NCI-H2196 (cell line): ENCODE measurements at regions not wholly inside any gene's neighbourhood (a gene's known extent, or its start where the extent isn't known, plus 50 kb on each side); places are given as distances from the start of the nearest gene placed in this dataset.
"Not testable (repeated sequence)": the region's sequence is repeated elsewhere in the genome, so short reads cannot be mapped to it uniquely, and the experiment has no call there.

Experiments used
- DNase-seq: peaks from one replicate; lab custom pipeline; 2025; ENCODE audit not compliant: unreplicated experiment; lab: John Stamatoyannopoulos, UW

DNA sequence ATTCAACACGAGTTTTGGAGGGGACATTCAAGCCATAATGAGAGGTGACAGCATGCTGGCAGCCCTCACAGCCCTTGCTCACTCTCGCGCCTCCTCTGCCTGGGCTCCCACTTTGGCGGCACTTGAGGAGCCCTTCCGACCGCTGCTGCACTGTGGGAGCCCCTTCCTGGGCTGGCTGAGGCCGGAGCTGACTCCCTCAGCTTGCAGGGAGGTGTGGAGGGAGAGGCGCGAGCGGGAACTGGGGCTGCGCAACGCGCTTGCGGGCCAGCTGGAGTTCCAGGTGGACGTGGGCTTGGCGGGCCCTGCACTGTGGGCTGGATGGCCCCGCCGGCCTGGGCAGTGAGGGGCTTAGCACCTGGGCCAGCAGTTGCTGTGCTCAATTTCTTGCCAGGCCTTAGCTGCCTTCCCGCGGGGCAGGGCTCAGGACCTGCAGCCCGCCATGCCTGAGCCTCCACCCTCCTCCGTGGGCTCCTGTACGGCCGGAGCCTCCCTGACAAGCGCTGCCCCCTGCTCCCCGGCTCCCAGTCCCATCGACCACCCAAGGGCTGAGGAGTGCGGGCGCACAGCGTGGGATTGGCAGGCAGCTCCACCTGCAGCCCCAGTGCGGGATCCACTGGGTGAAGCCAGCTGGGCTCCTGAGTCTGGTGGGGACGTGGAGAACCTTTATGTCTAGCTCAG lies 123.3 kb downstream of the EFNB1 start:
- DNase-seq, result not testable (repeated sequence)

DNA sequence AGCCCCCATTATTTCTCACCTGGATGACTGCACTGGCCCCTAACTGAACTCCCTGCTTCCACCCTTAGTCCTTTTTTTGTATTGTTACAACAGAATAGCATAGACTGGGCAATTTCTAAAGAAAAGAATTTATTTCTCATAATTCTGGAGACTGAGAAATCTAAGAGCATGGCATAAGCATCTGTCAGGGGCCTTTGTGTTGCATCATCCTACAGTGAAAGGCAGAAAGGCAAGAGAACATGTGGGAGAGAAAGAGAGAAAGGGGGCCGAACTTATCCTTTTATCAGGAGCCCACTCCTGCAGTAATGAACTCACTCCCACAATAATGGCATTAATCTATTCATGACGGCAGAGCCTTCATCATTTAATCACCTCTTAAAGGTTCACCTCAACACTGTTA lies 122.1 kb downstream of the EFNB1 start:
- DNase-seq, result no peak

DNA sequence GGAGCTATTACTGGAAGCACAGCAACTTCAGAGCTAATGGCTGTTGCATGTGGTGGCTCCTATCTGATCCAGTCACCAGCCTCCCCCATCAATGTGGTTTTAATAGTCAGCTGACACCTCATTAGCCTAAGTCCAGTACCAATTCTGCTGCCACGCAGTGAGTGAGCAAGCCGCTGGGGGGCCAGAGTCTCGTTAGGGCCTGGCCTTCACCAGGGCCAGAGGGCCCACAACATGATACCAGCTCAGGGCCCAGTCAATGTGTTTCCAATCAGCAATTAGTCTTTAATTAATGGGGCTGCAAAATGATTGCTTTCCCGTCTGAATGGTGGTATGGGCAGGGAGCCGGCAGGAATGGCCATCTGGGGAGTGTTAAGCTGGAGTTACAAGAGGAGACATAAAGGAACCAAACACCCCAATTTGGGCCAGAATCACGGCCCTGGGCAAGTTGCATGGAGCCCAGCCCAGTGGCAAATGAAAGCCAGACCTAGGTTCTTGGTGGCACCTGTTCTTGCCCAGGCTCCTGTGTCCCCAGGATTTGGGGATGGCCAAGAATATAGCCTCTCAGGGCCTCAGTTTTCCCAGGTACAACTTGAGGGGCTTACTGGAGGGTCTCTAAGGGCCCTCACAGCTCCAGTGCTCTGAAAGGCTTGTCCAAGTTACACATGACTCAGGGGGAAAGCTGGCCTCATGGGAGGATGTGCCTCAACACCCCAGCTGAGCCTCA lies 119.2 kb downstream of the EFNB1 start:
- DNase-seq, result no peak

DNA sequence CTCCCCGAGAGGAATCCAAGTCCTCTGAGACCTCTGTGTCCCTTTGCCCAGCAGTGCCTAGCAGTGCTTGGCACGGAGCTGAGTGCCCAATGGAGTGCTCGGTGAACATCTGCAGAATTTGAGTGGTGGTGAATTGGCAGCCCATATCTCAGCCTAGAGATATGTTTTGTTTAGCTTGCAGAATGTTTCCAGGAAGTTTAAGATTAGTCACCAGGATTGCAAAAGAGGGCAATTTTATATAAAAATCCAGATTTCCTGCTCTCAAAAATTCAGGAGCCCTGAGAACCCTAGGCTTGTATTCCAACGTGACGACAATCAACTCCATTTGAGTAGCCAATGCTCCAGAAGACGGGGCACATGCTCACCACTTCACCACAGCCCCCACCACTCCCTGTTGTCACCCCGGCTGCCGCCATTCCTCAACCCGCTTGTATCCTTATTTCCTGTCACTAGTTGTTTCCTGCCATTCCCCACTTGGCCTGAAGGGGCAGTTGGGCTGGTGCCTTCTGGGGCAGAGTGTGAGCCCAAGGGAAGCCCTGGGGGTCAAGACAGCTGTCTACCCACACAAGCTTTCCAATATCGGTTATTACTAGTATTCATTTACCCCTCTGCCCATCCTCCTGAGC lies 116.9 kb downstream of the EFNB1 start:
- DNase-seq, result no peak

DNA sequence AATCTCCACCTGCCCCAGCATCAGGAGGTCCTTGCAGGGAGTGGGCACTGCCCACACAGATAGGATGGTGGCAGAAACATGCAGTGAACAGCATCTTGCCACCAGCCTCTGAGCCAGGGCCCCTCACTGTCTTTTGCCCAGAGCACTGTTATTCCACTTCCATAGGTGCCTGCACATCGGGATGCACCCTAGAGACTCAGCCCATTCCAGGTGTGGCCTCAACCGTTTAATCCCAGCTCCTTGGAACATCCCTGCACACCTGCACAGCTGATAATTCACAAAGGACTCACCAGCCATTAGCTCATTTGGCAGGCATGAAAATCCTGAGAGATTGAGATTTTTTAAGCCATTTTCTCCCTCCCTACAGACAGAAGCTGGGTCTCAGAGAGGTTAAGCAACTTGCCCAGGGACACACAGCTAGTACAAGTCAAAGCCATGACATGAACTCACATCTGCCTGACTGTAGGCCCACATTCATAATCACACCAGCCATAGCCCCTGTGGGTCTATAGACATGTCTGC lies 116.3 kb downstream of the EFNB1 start:
- no peak for DNase-seq

DNA sequence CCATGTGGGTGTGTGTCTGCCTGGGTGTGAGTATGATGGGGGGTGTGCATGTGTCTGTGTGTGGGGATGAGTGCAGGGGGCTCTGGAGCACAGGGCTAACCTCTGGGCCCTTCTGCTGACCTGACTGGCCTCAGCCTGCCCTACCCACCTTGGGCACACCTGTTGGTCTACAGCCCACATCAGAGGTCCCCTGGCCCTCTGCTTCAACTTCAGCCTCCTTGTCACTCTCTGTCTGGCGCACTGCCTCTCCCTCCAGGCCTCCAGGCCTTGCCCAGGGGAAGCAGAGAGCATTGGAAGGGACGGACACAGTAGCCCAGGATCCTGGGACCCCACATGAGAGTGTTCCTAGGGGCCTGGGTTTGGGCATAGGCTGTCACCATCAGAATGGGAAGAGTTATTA lies 115.4 kb downstream of the EFNB1 start:
- no peak for DNase-seq

DNA sequence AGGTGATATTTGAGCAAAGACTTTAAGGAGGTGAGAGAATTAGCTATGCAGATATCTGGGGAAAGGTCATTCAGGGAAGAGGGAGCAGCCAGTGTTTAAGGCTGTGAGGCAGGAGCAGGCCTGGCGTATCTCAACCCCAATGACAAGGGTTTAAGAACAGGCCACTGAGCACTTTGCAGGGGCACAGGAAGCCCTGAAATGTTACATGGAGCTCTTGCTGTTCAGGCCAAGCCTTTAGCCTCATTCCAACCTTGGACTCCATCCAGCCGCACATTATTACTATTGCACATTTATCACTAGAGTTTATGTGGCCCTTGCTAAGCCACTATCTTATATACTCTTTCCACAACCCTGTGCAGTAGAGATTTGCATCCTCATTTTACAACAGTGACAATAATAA lies 114.0 kb downstream of the EFNB1 start:
- DNase-seq, result no peak

DNA sequence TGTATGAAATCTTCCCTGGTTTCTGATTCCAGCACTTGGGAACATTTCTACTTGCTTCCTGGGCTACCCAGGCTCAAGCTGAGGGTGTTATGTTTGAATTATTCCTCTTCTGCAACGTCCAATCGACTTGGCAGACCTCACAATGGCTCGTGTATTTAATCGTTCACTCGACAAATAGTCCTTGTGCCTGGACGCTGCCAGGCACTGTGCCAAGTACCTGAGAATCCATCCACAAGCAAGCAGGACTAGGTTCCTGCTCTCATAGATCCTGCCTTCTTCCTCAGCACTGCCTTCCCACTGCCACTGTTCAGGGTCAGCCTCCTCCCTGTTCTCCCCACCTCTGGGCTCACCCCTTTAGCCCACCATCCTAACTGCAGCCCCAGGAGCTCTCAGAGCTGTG lies 113.3 kb downstream of the EFNB1 start:
- DNase-seq, result peak; percentile 54

DNA sequence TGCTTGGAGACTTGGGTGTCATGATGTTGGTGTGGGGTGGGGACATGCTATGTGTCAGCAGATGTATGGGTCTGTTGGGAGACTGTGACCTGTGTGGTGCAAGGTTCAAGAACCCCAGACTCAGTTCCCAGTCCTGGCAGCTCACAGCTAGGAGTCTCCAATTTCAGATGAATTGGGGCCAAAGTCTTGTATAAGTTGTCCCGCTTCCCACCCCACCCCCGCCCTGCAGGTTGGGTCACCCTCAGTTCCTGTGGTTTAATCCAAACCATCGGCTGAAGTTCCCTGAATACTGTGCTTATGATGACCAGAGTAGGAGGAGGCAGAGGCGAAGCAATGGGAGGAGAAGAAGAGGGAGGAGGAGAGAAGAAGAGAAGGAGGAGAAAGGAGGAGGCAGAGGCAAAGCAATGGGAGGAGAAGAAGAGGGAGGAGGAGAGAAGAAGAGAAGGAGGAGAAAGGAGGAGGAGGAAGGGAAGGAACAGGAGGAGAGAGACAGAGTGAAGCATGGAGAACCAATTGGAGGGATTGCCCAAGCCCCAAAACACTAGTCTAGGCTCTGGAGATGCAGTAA lies 112.6 kb downstream of the EFNB1 start:
- DNase-seq, result no peak

DNA sequence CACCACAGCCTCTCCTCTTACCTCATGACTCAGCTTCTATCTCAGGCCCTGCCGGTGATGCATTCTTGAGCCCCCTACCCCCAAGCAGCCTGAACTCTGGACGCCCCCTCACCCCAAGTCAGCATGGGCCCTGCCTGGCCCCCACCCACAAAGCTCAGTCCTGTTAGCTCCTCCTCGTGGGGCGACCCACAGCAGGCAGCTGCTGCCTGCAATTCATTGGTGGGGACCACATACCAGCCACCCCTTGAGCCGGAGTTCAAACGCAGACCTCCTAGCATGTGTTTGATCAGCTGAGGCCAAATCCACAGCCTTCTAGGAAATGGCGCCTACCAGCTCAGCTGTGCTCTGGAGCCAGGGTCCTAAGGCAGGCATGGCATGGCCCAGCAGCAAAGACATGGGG lies 111.8 kb downstream of the EFNB1 start:
- DNase-seq, result no peak

DNA sequence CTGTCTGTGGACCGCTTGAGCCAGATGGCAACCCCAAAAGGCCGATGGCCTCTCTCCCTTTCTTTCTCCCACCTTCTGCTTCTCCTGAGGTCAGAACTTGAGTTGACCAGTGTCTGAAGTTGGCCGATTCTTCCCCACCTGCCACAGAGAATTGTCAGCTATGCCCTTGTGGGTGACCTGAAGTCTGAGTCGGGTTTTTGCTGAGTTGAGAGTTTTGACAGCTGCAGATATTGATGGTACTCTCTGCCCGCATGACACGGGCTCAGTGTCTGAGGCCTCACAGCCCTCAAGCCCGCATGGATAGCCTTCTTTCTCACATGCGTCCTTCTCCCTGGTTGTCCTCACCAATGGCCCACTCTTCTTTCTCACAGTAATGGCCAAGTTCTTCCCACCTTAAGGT lies 111.0 kb downstream of the EFNB1 start:
- DNase-seq, result no peak

DNA sequence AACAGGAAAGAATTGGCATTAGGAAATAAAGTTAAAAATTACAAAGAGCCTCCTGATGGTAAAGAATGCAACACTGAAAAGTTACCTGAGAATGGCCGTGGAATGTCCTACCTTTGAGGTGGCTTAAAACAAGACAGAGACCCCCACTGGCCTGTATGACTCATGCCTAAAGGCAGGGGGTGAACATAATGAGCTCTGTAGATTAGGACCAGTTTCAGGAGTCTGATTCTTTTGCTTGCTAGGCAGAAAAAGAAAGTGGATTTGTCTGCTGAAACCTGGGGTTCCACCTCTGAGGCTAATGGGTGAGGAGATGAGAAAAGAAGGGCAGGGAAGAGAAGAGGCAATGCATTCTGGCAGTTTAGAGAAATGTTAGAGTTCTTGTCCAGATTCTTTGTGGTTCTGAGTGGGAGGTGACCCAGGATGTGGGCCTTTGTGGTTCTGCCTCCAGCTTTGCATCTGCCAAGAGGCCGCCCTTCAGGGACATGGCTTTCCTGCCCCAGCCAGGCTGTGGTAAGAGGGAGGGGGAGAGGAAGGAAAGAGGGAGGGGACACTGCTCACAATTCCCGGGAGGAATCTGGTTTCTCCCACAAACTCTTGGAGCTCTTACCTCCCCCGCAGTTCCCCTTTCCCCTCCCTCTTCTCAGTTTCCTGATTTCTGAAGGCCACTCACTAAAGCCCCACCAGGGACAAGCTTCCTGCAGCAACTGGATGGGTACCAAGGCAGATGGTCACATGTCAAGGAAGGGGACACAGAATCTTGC lies 109.6 kb downstream of the EFNB1 start:
- no peak for DNase-seq

DNA sequence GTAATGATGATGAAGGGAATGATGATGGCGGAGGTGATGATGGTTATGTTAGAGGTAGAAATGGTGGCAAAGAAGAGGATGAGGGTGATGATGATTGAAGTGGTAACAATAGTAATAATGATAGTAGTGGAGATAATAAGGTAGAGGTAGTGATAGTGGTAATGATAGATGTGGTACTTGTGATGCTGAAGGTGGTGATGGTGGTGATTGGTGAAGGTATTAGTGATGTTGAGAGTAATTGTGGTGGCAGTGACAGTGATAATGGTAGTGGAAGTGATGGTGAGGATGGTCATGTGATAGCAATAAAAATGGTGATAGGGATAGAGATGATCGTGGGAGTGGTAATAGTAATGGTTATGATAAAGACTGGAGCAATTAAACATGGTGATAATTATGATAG lies 108.8 kb downstream of the EFNB1 start:
- no peak for DNase-seq

DNA sequence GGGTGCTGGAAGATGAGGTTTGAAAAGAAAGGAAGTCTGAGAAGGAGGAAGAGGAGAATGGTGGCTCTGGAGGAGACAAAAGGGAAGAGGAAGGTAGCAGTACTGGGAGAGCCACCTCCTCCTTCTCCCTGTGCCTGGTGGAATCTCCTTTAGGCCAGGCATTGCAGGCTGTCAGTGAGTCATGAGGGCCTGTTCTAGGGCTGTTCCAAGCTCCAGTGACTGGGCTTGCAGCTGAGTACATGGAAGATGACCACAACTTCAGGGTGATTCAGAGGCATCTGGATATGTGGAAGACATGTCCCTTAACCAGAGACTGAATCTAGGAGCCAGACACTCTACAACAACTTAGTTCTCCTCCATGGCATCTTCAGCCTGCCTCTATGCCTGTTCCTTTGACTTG lies 107.8 kb downstream of the EFNB1 start:
- DNase-seq, result no peak

DNA sequence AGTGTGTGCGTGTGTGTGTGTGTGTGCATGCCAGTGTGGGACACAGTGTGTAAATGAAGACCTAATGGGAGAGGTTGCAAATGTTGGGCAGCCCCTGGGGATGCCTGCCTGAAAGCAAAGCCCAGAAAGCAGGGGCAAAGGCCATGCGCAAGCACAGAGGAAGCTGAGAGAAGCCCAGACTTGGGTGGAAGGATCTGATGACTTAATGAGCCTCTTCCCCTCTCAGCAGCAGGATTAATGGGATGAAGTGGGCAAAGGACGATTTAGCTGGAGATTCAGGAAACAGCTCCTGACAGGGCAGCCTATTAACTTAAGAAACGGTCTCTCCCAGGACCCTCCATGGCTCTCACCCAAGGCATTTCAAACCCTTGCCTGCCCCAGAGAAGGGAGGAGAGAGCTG lies 107.3 kb downstream of the EFNB1 start:
- no peak for DNase-seq

DNA sequence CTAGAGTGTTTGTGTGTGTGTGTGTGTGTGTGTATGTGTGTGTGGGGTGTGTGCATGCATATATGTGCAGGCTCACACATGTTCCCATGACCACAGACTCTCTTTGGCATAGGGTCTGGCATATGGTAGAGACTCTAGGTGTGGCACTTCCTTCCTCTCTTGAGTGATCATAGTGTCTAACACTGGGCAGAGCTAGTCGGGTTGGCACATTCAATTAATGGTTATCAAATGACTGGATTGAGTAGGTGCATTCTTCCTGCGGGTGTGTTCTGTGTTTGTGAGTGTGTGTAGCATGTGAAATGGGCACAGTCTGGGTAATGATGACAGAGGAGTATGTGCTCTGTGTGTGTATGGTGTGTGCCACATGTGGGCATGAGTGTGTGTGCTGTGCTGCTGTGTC lies 106.5 kb downstream of the EFNB1 start:
- no peak for DNase-seq

DNA sequence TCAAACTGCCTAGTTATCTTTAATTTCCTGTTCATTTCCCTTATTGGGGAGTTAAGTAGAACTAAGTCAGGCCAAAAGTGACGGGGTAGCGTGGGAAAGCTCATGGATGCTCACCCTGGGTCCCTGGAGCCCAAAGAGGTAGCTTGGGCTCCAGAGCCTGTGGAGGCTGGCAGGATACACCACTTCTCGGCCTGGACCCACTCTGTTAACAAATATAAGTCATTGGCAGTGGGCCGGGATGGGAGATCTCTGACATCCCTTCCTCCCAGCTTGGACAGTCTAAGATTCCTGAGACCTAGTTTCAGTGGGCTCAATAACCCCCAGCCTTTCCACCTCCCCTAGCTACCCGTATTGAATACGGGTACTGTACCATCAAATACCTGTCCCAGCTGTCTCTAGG lies 106.1 kb downstream of the EFNB1 start:
- DNase-seq, result no peak

DNA sequence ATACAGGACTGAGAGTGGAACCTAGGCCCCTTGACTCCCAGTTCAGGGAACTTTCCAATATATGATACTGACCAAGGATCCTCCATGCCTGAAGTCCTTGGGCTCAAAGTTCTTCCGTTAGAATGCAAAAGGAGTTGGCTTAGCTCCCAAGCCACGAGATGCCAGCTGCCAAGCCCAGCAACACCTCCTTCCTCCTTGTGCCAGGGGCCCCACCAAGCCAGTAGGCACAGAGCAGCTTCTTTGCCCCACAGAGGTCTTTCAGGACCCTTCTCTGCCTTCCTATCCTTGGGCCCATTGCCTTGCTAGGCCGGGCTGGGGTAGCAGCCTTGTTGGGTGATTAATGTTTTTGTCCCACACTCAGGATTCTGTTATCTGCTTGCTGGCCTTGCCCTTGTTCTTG lies 105.6 kb downstream of the EFNB1 start:
- DNase-seq, result no peak

DNA sequence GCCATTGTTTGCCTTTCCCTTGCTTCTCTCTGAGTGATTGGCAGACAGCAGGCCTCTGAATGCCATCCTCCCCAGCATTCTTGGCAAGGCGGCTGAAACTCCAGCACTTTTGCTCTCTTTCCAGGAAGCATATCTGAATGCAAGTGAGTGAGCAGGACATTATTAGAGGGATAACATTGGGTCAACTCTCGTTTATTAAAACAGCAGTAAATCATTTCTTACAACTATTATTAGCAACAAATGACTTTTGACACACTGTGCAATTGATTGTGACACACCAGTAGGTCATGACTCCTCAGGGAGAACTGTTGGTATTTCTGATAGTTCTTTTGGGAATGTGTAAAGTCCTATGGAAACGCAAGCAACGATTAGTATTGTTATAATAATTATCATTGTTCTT lies 103.8 kb downstream of the EFNB1 start:
- no peak for DNase-seq

DNA sequence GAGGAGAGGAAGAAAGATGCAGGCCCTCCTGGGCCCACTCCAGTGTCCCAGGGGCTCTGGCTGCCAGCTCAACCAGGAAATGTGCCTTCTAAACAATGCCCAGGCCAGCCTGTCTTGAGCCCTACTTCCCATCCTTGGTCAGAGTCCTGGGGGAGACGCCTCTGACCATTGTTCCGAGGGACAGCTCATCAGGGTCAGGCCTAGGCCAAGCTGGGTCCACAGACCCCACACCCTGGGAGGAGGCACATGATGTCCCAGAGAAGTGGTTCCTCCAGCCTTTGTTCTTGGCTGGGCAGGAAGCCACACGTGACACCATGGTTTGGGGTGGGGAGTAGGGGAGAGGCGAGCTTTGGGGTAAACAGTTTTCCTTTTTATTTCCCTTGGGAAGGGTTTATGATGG lies 102.5 kb downstream of the EFNB1 start:
- no peak for DNase-seq
